Stomach (tissue), 4 donors: ENCODE measurements at regions not wholly inside any gene's neighbourhood (a gene's known extent, or its start where the extent isn't known, plus 50 kb on each side); places are given as distances from the start of the nearest gene placed in this dataset.

Experiments used
- EP300 ChIP-seq: sonication (generic); formaldehyde crosslinking; IDR thresholded peaks from one replicate; pipeline ENCODE4 v1.6.1; 2017; ENCODE audit warnings: antibody characterized with exemption
- POLR2A ChIP-seq, 4 donors: fragments of 450-650 bp; IDR thresholded peaks; one replicate each; pipeline ENCODE4 v1.6.1; 2016; ENCODE audit warnings: antibody characterized with exemption in 4 of 4, control low read depth in 2 of 4, mild to moderate bottlenecking in 1 of 4, moderate library complexity in 1 of 4
- TF ChIP-seq, protein P1 (sequence below), 7 experiments: fragments of 450-650 bp in 4 of 7; fragments of 200-600 bp in 3 of 7; sonication (generic) in 3 of 7; IDR thresholded peaks; one replicate each; pipeline ENCODE4 v1.5.1; 2016 to 2019; ENCODE audit warnings: antibody characterized with exemption in 7 of 7, control low read depth in 2 of 7, mild to moderate bottlenecking in 1 of 7

DNA sequence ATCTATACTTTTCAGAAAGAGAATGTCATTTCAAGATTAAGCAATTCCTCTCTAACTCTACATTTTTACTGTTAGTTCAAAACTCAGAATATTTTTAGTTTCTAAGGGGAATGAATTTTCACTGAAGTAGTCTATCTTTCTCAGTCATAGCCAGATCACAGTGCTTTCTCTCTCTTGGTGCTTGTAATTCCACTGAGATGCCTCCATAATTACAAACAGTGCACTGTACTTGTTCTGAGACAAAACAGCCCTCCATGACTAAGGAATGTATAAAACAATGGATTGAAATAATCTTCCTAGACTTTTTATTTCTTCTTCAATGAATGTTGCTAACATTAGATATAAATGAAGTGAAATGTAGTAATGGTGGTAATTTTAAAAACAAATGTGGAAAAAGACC, 603.2 kb upstream of the FAM241A start:
- TF ChIP-seq, protein P1, sequence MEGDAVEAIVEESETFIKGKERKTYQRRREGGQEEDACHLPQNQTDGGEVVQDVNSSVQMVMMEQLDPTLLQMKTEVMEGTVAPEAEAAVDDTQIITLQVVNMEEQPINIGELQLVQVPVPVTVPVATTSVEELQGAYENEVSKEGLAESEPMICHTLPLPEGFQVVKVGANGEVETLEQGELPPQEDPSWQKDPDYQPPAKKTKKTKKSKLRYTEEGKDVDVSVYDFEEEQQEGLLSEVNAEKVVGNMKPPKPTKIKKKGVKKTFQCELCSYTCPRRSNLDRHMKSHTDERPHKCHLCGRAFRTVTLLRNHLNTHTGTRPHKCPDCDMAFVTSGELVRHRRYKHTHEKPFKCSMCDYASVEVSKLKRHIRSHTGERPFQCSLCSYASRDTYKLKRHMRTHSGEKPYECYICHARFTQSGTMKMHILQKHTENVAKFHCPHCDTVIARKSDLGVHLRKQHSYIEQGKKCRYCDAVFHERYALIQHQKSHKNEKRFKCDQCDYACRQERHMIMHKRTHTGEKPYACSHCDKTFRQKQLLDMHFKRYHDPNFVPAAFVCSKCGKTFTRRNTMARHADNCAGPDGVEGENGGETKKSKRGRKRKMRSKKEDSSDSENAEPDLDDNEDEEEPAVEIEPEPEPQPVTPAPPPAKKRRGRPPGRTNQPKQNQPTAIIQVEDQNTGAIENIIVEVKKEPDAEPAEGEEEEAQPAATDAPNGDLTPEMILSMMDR (IDR thresholded peaks at IDR 0.05), result no peak
- TF ChIP-seq POLR2A (IDR thresholded peaks at IDR 0.05) (no peak), EP300 (no peak)
